Astrocyte (in vitro differentiated cells and primary cell): ENCODE measurements at regions not wholly inside any gene's neighbourhood (a gene's known extent, or its start where the extent isn't known, plus 50 kb on each side); places are given as distances from the start of the nearest gene placed in this dataset.
A peak's percentile ranks its signal among the peaks of the same experiment; 100 is the strongest.

Source experiments
- DNase-seq: peaks from one replicate; pipeline ENCODE4 v3.0.0-alpha.2; 2010; ENCODE audit warnings: low read depth
- FAIRE-seq: peaks from 2 replicates; lab custom pipeline; 2011; peaks lifted over from hg19 to GRCh38; lab: Jason Lieb, UNC
- H2AFZ ChIP-seq: 2 replicates; pipeline ENCODE4 v1.6.0; 2012; ENCODE audit warnings: low read depth, low read length, inconsistent platforms
- H3K27ac ChIP-seq: 2 replicates; pipeline ENCODE4 v1.5.1; 2011; ENCODE audit warnings: low read depth, low read length, inconsistent platforms
- H3K27me3 ChIP-seq: 2 replicates; pipeline ENCODE4 v1.6.0; 2011; ENCODE audit warnings: low read length, inconsistent platforms; ENCODE audit not compliant: insufficient read depth
- H3K36me3 ChIP-seq: 2 replicates; pipeline ENCODE4 v1.5.1; 2011; ENCODE audit warnings: low read length, inconsistent platforms; ENCODE audit not compliant: insufficient read depth
- H3K4me1 ChIP-seq: 2 replicates; pipeline ENCODE4 v1.5.1; 2011; ENCODE audit warnings: low read length, inconsistent platforms; ENCODE audit not compliant: insufficient read depth
- H3K4me2 ChIP-seq: 2 replicates; pipeline ENCODE4 v1.6.0; 2012; ENCODE audit warnings: low read length, inconsistent platforms
- H3K4me3 ChIP-seq: 2 replicates; pipeline ENCODE4 v1.5.1; 2011; ENCODE audit warnings: low read depth, mild to moderate bottlenecking, low read length, inconsistent platforms; ENCODE audit not compliant: insufficient read depth
- H3K79me2 ChIP-seq: 2 replicates; pipeline ENCODE4 v1.6.0; 2012; ENCODE audit warnings: mild to moderate bottlenecking, low read length, inconsistent platforms; ENCODE audit not compliant: insufficient read depth
- H3K9ac ChIP-seq: 2 replicates; pipeline ENCODE4 v1.6.0; 2012; ENCODE audit warnings: mild to moderate bottlenecking, low read length, inconsistent platforms
- H3K9me3 ChIP-seq: 2 replicates; pipeline ENCODE4 v1.5.1; 2012; ENCODE audit warnings: low read depth, mild to moderate bottlenecking, low read length, inconsistent platforms; ENCODE audit not compliant: insufficient read depth
- H4K20me1 ChIP-seq: 2 replicates; pipeline ENCODE4 v1.6.0; 2012; ENCODE audit warnings: low read length, inconsistent platforms; ENCODE audit not compliant: insufficient read depth
- H3K27ac Mint-ChIP-seq: one replicate; pipeline ENCODE4 v1.8.0; 2021; ENCODE audit warnings: mild to moderate bottlenecking, mixed read lengths; ENCODE audit not compliant: unreplicated experiment
- H3K27me3 Mint-ChIP-seq: one replicate; pipeline ENCODE4 v1.8.0; 2021; ENCODE audit warnings: low read depth, mixed read lengths; ENCODE audit not compliant: unreplicated experiment
- H3K36me3 Mint-ChIP-seq: one replicate; pipeline ENCODE4 v1.8.0; 2021; ENCODE audit warnings: low read depth, mixed read lengths; ENCODE audit not compliant: unreplicated experiment
- H3K4me1 Mint-ChIP-seq: one replicate; pipeline ENCODE4 v1.8.0; 2021; ENCODE audit warnings: low read depth, mixed read lengths; ENCODE audit not compliant: unreplicated experiment
- H3K4me3 Mint-ChIP-seq: one replicate; pipeline ENCODE4 v1.8.0; 2021; ENCODE audit warnings: mild to moderate bottlenecking, moderate library complexity, mixed read lengths; ENCODE audit not compliant: unreplicated experiment
- H3K9me3 Mint-ChIP-seq: one replicate; pipeline ENCODE4 v1.8.0; 2021; ENCODE audit warnings: mild to moderate bottlenecking, mixed read lengths; ENCODE audit not compliant: unreplicated experiment
- CTCF ChIP-seq: IDR thresholded peaks from 2 replicates; pipeline ENCODE4 v1.5.1; 2011; ENCODE audit warnings: low read depth, mild to moderate bottlenecking, inconsistent platforms, low read length, moderate library complexity; ENCODE audit not compliant: insufficient read depth
- EZH2 ChIP-seq: IDR thresholded peaks from 2 replicates; pipeline ENCODE4 v1.6.1; 2012; ENCODE audit warnings: mild to moderate bottlenecking, low read length, inconsistent platforms; ENCODE audit not compliant: insufficient read depth

- no peak overlapping the region for H3K4me3 ChIP-seq
- no peak for TF ChIP-seq CTCF
- no peak for TF ChIP-seq EZH2
- H2AFZ ChIP-seq = no peak overlapping the region
- H3K27ac ChIP-seq = peak overlapping the region; percentile 58
- H3K4me1 ChIP-seq = peaks cover 13% of the 10 kb centered on the region
- no peaks in the 10 kb centered on the region for H3K36me3 Mint-ChIP-seq
- peak; percentile 37 for FAIRE-seq
- H3K27ac Mint-ChIP-seq = no peak overlapping the region
- H3K4me1 Mint-ChIP-seq = peaks cover 10% of the 10 kb centered on the region
- H3K36me3 ChIP-seq = no peaks in the 10 kb centered on the region
- H3K27me3 ChIP-seq = no peaks in the 10 kb centered on the region
- H3K9ac ChIP-seq = no peak overlapping the region
- H3K27me3 Mint-ChIP-seq = no peaks in the 10 kb centered on the region
- no peaks in the 10 kb centered on the region for H3K9me3 ChIP-seq
- H4K20me1 ChIP-seq = no peaks in the 10 kb centered on the region
- peak overlapping the region; percentile 65 for H3K4me2 ChIP-seq
- no peak for DNase-seq
- H3K9me3 Mint-ChIP-seq = no peaks in the 10 kb centered on the region
- no peak overlapping the region for H3K4me3 Mint-ChIP-seq
- H3K79me2 ChIP-seq = no peaks in the 10 kb centered on the region
Measured at GRCh38 chr10:44714451-44714850, 196.7 kb upstream of the TMEM72 start.

- no peaks in the 10 kb centered on the region for H3K36me3 Mint-ChIP-seq
- no peak for TF ChIP-seq EZH2
- TF ChIP-seq CTCF = no peak
- no peak overlapping the region for H3K4me3 Mint-ChIP-seq
- no peaks in the 10 kb centered on the region for H3K36me3 ChIP-seq
- no peaks in the 10 kb centered on the region for H3K79me2 ChIP-seq
- no peaks in the 10 kb centered on the region for H3K9me3 Mint-ChIP-seq
- H4K20me1 ChIP-seq = no peaks in the 10 kb centered on the region
- peaks cover 13% of the 10 kb centered on the region for H3K4me1 ChIP-seq
- H2AFZ ChIP-seq = peak overlapping the region; percentile 57
- H3K27ac ChIP-seq = peak overlapping the region; percentile 58
- H3K27me3 Mint-ChIP-seq = no peaks in the 10 kb centered on the region
- H3K9me3 ChIP-seq = no peaks in the 10 kb centered on the region
- no peak overlapping the region for H3K4me3 ChIP-seq
- H3K9ac ChIP-seq = peak overlapping the region; percentile 28
- no peaks in the 10 kb centered on the region for H3K27me3 ChIP-seq
- peak overlapping the region; percentile 65 for H3K4me2 ChIP-seq
- FAIRE-seq = peak; percentile 96
- DNase-seq = peak; percentile 95
- H3K4me1 Mint-ChIP-seq = peaks cover 10% of the 10 kb centered on the region
- peak overlapping the region; percentile 36 for H3K27ac Mint-ChIP-seq
Measured at GRCh38 chr10:44715136-44715535, 196.0 kb upstream of the TMEM72 start.

- Mint-ChIP-seq H3K4me1 (peaks cover 10% of the 10 kb centered on the region), H3K36me3 (no peaks in the 10 kb centered on the region), H3K27me3 (no peaks in the 10 kb centered on the region), H3K4me3 (no peak overlapping the region), H3K27ac (no peak overlapping the region), H3K9me3 (no peaks in the 10 kb centered on the region)
- H4K20me1 ChIP-seq = no peaks in the 10 kb centered on the region
- no peak overlapping the region for H2AFZ ChIP-seq
- H3K4me1 ChIP-seq = peaks cover 13% of the 10 kb centered on the region
- DNase-seq = no peak
- H3K27me3 ChIP-seq = no peaks in the 10 kb centered on the region
- no peak overlapping the region for H3K27ac ChIP-seq
- H3K79me2 ChIP-seq = no peaks in the 10 kb centered on the region
- FAIRE-seq = no peak
- TF ChIP-seq CTCF (no peak), EZH2 (no peak)
- H3K9ac ChIP-seq = no peak overlapping the region
- no peaks in the 10 kb centered on the region for H3K36me3 ChIP-seq
- H3K9me3 ChIP-seq = no peaks in the 10 kb centered on the region
- no peak overlapping the region for H3K4me3 ChIP-seq
- H3K4me2 ChIP-seq = no peak overlapping the region
Measured at GRCh38 chr10:44716470-44717015, 194.6 kb upstream of the TMEM72 start.
